PC-9 (cell line): ENCODE measurements at regions not wholly inside any gene's neighbourhood (a gene's known extent, or its start where the extent isn't known, plus 50 kb on each side); places are given as distances from the start of the nearest gene placed in this dataset.

Source experiments
- BruUV-seq: library from RNA; stranded (reverse); fragments of 400-500 nt; replicated peaks from 2 replicates; lab custom pipeline; 2021; lab: Mats Ljungman, UMichigan
- CTCF ChIA-PET: fragments of 300-600 bp; sonication (Branson Sonifier 250); formaldehyde crosslinking; loops from one replicate; lab custom pipeline; 2022; ENCODE audit warnings: antibody characterized with exemption; lab: Charles Lee
- POLR2A ChIA-PET: fragments of 300-600 bp; sonication (Branson Sonifier 250); formaldehyde crosslinking; loops from one replicate; lab custom pipeline; 2022; ENCODE audit warnings: antibody characterized with exemption; ENCODE audit not compliant: unreplicated experiment; lab: Charles Lee
- DNase-seq, 2 experiments: peaks; one replicate each; pipeline versions ENCODE4 v3.0.0 to v3.0.0-alpha.2; 2015 to 2022; ENCODE audit warnings: mixed read lengths in 1 of 2
- H2AFZ ChIP-seq: fragments of 200-600 bp; sonication (generic); 2 replicates; pipeline ENCODE4 v1.8.1; 2017; ENCODE audit warnings: antibody characterized with exemption
- H3F3A ChIP-seq: fragments of 200-600 bp; sonication (generic); 2 replicates; pipeline ENCODE4 v1.8.1; 2017; ENCODE audit warnings: antibody characterized with exemption, mild to moderate bottlenecking, low read depth; ENCODE audit not compliant: insufficient read depth
- H3K27ac ChIP-seq: fragments of 200-600 bp; sonication (generic); 2 replicates; pipeline ENCODE4 v1.6.1; 2016; ENCODE audit warnings: mixed run types
- H3K27me3 ChIP-seq: fragments of 200-600 bp; sonication (generic); 2 replicates; pipeline ENCODE4 v1.6.1; 2016; ENCODE audit warnings: low read depth, mixed run types; ENCODE audit not compliant: insufficient read depth
- H3K36me3 ChIP-seq: fragments of 200-600 bp; sonication (generic); 2 replicates; pipeline ENCODE4 v1.6.1; 2016; ENCODE audit warnings: low read depth, mixed run types
- H3K4me1 ChIP-seq: fragments of 200-600 bp; sonication (generic); replicated peaks from 2 replicates; pipeline ENCODE4 v1.6.1; 2016; ENCODE audit warnings: mixed run types; ENCODE audit not compliant: insufficient read depth
- H3K4me2 ChIP-seq: fragments of 200-600 bp; sonication (generic); 2 replicates; pipeline ENCODE4 v1.6.1; 2017; ENCODE audit warnings: mixed run types
- H3K4me3 ChIP-seq: fragments of 200-600 bp; sonication (generic); 2 replicates; pipeline ENCODE4 v1.6.1; 2016; ENCODE audit warnings: mixed run types
- H3K79me2 ChIP-seq: fragments of 200-600 bp; sonication (generic); 2 replicates; pipeline ENCODE4 v1.6.1; 2017; ENCODE audit warnings: low read depth, mixed run types
- H3K9me2 ChIP-seq: fragments of 200-600 bp; sonication (generic); 2 replicates; pipeline ENCODE4 v1.8.1; 2017; ENCODE audit warnings: mild to moderate bottlenecking; ENCODE audit not compliant: insufficient read depth
- H3K9me3 ChIP-seq: fragments of 200-600 bp; sonication (generic); 2 replicates; pipeline ENCODE4 v1.8.1; 2016; ENCODE audit warnings: low read depth; ENCODE audit not compliant: insufficient read depth
- H4K20me1 ChIP-seq: fragments of 200-600 bp; sonication (generic); 2 replicates; pipeline ENCODE4 v1.8.1; 2017; ENCODE audit not compliant: insufficient read depth
- CTCF ChIP-seq: fragments of 200-600 bp; sonication (generic); conservative IDR thresholded peaks from 2 replicates; pipeline ENCODE4 v1.6.1; 2017; ENCODE audit warnings: mixed run types, antibody characterized with exemption, mild to moderate bottlenecking, moderate library complexity
- EZH2 ChIP-seq: fragments of 200-600 bp; sonication (generic); IDR thresholded peaks from 2 replicates; pipeline ENCODE4 v1.8.0; 2017; ENCODE audit warnings: antibody characterized with exemption, low read depth
- intact Hi-C: fragments of 100-400 bp; cut with micrococcal nuclease; formaldehyde crosslinking; loops from one replicate; pipeline ENCODE4 v1.10.0; 2022; ENCODE audit not compliant: unreplicated experiment

GRCh38 chr2:220946552-220946951 lies 625.6 kb downstream of the EPHA4 start:
- Histone ChIP-seq H3K27me3 (no peaks in the 10 kb centered on the region), H3K27ac (no peak overlapping the region), H3K79me2 (no peaks in the 10 kb centered on the region), H3K9me3 (no peaks in the 10 kb centered on the region), H3F3A (no peaks in the 10 kb centered on the region), H4K20me1 (no peaks in the 10 kb centered on the region), H3K9me2 (no peaks in the 10 kb centered on the region), H3K4me2 (no peak overlapping the region), H3K4me1 (no peaks in the 10 kb centered on the region), H3K4me3 (no peak overlapping the region), H3K36me3 (no peaks in the 10 kb centered on the region), H2AFZ (no peak overlapping the region)
- BruUV-seq: no TSS peak
- intact Hi-C loops: no loop called here
- DNase-seq: no peak
- no peak for TF ChIP-seq CTCF
- TF ChIP-seq EZH2: no peak
- ChIA-PET CTCF (no interaction called here), POLR2A (no interaction called here)

- ChIA-PET CTCF (interaction anchor here (0.5 kb wide), 1 partner anchor 36 kb away, joined by 3 read pairs; no protein-coding TSS in a partner anchor), POLR2A (interaction anchor here (0.6 kb wide), 1 partner anchor 25 kb away, joined by 3 read pairs; no protein-coding TSS in a partner anchor)
- Histone ChIP-seq H3K9me3 (no peaks in the 10 kb centered on the region), H3K4me2 (no peak overlapping the region), H3K27ac (no peak overlapping the region), H3K36me3 (no peaks in the 10 kb centered on the region), H2AFZ (no peak overlapping the region), H3K9me2 (no peaks in the 10 kb centered on the region), H3K4me1 (no peaks in the 10 kb centered on the region), H3K27me3 (no peaks in the 10 kb centered on the region), H4K20me1 (no peaks in the 10 kb centered on the region), H3K4me3 (no peak overlapping the region), H3F3A (no peaks in the 10 kb centered on the region), H3K79me2 (no peaks in the 10 kb centered on the region)
- DNase-seq: no peak
- no TSS peak for BruUV-seq
- intact Hi-C loops: no loop called here
- no peak for TF ChIP-seq EZH2
- no peak for TF ChIP-seq CTCF
Observed at GRCh38 chr2:220948579-220948978, 623.5 kb downstream of the EPHA4 start.

GRCh38 chr2:220949466-220949865 lies 622.6 kb downstream of the EPHA4 start:
- Histone ChIP-seq H4K20me1 (no peaks in the 10 kb centered on the region), H3K27ac (no peak overlapping the region), H3K79me2 (no peaks in the 10 kb centered on the region), H3K4me3 (no peak overlapping the region), H3K9me2 (no peaks in the 10 kb centered on the region), H3K4me1 (no peaks in the 10 kb centered on the region), H3K27me3 (no peaks in the 10 kb centered on the region), H3K4me2 (no peak overlapping the region), H3K9me3 (no peaks in the 10 kb centered on the region), H2AFZ (no peak overlapping the region), H3F3A (no peaks in the 10 kb centered on the region), H3K36me3 (no peaks in the 10 kb centered on the region)
- intact Hi-C loops: no loop called here
- TF ChIP-seq CTCF: no peak
- no peak for TF ChIP-seq EZH2
- ChIA-PET CTCF (no interaction called here), POLR2A (no interaction called here)
- DNase-seq: no peak
- BruUV-seq: no TSS peak
